Left ventricle myocardium superior (tissue), 1 donor: ENCODE measurements at regions not wholly inside any gene's neighbourhood (a gene's known extent, or its start where the extent isn't known, plus 50 kb on each side); places are given as distances from the start of the nearest gene placed in this dataset.

Source experiments
- ATAC-seq: fragments of 200-7000 bp; cut with Tn5 transposase; one replicate; pipeline ENCODE4 v1.9.1; 2020; ENCODE audit warnings: mild to moderate bottlenecking, moderate library complexity
- DNase-seq: peaks from one replicate; pipeline ENCODE4 v3.0.0-alpha.2; 2020
- intact Hi-C: fragments of 100-400 bp; cut with micrococcal nuclease; formaldehyde crosslinking; loops from one replicate; pipeline ENCODE4 v1.11.0; 2022
- donor health status: DM: no; HTN: yes; CAD: no; lungs with severe emphysema.

DNA sequence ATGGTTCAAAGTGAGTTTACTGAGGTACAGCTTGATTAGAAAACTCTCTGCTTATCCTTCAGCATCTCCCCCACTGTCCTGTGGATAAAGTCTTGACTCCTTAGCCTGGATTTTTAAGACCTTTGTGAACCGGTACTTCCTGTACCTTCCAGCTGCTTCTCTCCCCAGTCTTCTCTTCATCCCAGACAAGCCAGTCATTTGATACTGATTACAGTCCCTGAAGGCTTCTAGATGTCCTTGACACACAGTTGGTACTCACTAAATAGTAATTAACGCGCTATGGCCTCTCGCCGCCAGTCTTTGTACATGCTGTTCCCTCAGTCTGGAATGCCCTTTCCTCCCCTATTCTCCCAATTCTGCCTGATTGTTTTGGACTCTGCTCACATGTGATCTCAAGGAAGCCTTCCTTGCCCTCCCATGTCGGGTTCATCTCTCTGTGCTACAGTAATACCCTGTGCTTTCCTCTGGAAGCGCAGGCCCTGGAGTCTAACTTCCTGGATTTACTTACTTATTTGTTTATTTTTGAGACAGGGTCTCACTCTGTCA, 50.6 kb upstream of the PTGR2 start:
- intact Hi-C loops, result no loop called here
- ATAC-seq, result no peak
- DNase-seq, result no peak

DNA sequence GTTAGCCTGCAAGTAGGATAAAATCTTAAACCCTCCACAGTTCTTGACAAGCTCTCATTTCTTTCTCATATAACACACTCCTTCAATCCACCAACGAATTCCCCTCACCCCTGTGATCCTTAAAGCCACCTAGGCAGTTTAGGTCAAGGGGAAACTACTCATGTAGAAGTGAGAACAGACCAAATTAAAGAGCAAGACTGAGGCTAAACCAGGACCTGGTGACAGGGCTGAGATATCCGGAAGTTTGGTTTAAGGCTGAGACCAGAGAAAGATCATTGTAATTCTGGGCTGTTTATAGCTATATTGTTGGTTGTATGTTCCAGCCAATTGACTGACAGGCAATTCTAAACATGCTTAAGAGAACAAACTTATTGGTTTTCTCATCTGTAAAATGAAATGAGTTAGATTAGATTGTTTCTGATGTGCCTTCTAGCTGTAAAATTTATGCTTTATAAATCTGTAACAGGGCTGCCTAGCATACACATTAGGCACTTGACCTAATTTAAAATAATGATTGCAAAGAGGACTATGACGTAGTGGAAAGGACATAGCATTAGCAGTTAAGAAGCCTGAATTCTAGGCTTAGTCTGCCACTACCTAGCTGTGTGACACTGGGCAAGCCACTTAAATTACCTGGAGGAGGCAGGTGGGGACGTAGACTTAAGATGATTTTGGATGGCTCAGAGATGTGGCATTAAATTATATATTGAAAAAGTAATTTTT, 53.9 kb upstream of the PTGR2 start:
- intact Hi-C loops, result no loop called here
- no peak for DNase-seq
- ATAC-seq, result no peak

DNA sequence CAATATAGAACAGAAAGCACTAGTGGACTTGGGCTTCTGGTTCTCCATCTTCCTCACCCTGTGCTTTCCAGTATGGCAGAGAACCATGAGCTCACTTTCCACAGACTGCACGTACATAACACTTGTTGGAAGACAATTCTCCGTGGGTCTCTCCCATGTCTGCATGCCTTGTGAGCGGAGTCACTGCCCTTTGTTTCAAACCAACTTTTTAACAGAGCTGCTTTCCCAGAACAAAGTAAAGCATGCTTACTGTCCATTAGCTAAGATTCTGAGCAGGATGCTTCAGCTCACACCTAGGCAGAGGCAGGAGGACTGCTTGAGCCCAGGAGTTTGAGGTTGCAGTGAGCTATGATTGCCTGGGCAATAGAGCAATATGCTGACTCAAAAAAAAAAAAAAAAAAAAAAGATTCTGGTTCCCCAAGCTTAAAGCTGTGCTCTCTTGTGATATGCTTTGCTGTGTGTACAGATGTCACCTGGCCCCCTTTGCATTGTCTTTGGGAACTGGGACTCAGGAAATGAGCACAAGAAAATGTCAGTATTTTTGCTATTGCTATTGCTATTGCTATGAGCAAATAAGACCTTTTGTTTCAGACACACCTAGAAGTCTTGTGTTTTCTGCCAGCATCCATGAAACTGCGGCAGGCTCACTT, 54.6 kb upstream of the PTGR2 start:
- ATAC-seq (no peak), DNase-seq (no peak)
- intact Hi-C loops, result no loop called here

DNA sequence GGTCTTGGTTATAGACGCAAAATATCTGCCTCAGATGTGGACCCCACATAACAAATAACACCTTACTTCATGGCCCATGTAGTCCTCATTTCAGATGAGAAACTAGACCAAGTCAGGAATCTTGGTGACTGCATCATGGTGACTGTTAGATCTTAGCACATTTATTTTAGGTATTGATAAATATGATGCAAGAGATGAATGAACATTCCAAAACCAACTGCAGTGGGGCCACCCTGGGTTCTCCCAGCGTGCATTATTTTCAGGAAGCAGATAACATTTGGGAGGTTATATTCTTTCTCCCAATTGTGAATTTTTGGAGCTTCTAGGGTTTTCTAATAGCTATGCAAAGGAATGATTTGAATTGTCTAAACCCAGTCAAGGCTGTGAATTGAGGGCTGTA, 55.2 kb upstream of the PTGR2 start:
- intact Hi-C loops, result no loop called here
- DNase-seq (no peak), ATAC-seq (no peak)

GRCh38 chr14:73795974-73796373, 55.7 kb upstream of the PTGR2 start:
- intact Hi-C loops, result no loop called here
- no peak for DNase-seq
- ATAC-seq, result no peak

- intact Hi-C loops, result no loop called here
- no peak for DNase-seq
- no peak for ATAC-seq
Measured at GRCh38 chr14:73795466-73795865, 56.2 kb upstream of the PTGR2 start.

GRCh38 chr14:73794146-73794545, 57.5 kb upstream of the PTGR2 start:
- ATAC-seq, result no peak
- intact Hi-C loops, result no loop called here
- no peak for DNase-seq

- DNase-seq (no peak), ATAC-seq (no peak)
- intact Hi-C loops, result no loop called here
Measured at GRCh38 chr14:73792481-73792880, 59.1 kb upstream of the PTGR2 start.

GRCh38 chr14:73789989-73790581, 61.5 kb upstream of the PTGR2 start:
- intact Hi-C loops, result no loop called here
- peak; percentile 48 for ATAC-seq
- DNase-seq, result peak; percentile 73

DNA sequence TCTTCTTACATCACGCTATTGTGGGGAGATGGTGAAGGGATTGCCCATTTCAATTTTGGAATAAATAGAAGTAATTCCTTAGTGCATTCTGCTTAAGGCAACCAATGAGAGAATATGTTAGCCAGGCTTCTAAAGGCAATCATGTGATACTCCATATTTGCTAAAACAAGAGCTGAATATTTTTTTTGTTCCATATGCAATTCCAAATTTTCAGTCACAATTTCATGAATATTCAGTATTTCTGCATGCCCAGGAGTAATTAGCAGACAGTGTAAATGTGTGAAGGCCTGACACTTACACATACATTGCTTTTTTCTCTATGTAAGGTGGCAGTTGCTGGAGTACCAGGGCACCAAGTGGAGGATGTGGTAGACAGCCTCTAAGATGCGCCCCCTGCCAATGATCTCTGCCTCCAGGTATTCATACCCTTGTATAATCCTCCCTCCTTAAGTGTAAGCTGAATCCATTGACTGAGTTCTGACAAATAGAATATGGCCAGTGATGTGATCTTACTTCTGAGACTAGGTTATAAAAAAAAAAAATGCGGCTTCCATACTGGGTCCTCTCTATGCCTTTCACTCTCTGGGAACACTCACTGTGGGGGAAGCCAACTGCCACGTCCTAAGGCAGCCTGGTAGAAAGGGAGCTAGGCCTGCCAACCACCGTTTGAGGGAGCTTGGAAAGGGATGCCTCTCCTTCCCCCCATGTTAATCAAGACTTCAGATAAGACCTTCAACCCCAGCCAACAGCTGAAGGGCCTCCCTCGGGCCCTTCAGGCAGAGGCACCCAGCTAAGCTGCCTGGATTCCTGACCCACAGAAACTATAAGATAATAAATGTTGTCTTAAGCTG, 62.7 kb upstream of the PTGR2 start:
- no peak for ATAC-seq
- intact Hi-C loops, result no loop called here
- DNase-seq, result no peak

DNA sequence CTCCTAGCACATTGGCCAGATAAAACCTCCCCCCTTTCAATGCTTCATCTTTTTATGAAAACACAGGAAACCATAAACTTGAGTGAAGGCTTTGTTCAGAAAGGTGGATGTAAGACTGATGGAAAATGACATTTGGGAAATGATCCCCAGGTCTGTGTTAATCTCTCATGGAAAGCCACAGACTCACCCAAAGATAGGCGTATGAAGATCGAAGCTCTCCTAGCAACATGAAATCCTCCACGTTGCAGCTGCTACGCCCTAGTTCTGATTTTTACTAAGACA, 63.4 kb upstream of the PTGR2 start:
- no peak for DNase-seq
- intact Hi-C loops, result no loop called here
- no peak for ATAC-seq

- ATAC-seq, result no peak
Measured at GRCh38 chr14:73787486-73788316, 63.9 kb upstream of the PTGR2 start.

DNA sequence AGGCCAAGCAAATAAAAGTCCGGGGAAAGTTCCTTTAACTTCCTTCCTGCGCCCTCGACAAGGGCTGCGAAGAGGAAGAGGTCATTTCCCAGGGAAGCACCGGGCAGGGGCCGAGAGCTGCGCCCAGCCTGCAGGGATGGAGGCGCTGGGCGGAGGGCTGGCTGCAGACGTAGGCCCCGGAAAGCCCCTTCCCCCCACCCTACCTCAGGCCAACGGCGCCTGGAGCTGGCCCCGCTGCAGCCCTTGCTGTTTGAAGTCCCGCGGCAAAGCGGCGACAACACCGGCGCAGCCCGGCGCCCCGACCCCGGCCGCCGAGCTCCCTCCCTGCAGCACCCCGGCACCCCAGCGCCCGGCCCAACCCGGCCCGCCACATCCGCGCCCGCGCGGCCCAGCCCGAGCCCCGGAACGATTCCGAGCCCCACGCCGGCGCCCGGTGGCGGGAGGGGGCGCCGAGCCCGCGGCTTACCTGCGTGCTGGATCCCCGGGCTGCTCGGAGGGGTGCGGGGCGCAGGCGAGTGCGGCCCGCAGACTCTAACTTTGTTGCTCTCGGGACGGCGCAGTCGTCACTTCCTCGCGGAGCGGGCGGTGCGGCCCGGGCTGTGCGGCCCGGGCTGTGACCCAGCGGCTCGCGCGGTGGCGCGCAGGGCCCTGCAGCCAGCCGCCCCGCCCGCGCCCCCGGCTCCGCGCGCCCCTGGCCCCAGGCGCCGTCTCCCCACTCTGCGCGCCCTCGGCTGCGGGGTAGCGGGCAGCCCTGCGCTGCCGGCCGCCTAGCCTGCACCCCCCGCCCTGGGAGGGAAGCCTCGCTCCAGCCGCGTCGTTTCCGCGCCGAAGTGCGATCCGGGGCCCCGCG, 64.8 kb upstream of the PTGR2 start:
- DNase-seq (peak; percentile 86), ATAC-seq (peak; percentile 60)
- intact Hi-C loops, result no loop called here

More at GRCh38 chr14:73787486-73788316, 63.9 kb upstream of the PTGR2 start:
- intact Hi-C loops, result no loop called here
- DNase-seq, result no peak

GRCh38 chr14:73785834-73786635, 65.6 kb upstream of the PTGR2 start:
- intact Hi-C loops, result no loop called here
- peak; percentile 70 for ATAC-seq
- DNase-seq, result peak; percentile 79

GRCh38 chr14:73785336-73785833, 66.2 kb upstream of the PTGR2 start:
- DNase-seq, result no peak
- intact Hi-C loops, result no loop called here
- ATAC-seq, result peak; percentile 9

- ATAC-seq, result no peak
- intact Hi-C loops, result no loop called here
- DNase-seq, result no peak
Measured at GRCh38 chr14:73784988-73785313, 66.7 kb upstream of the PTGR2 start.
